H9 (cell line): ENCODE measurements at regions not wholly inside any gene's neighbourhood (a gene's known extent, or its start where the extent isn't known, plus 50 kb on each side); places are given as distances from the start of the nearest gene placed in this dataset.

Experiments
- DNase-seq: peaks from one replicate; pipeline ENCODE4 v3.0.0-alpha.2; 2017
- H2AFZ ChIP-seq: one replicate; pipeline ENCODE4 v1.6.1; 2013; ENCODE audit warnings: mild to moderate bottlenecking, low read length, control low read depth, moderate library complexity
- H2AK5ac ChIP-seq: 2 replicates; pipeline ENCODE4 v1.6.1; 2013; ENCODE audit warnings: low read length, control low read depth, mixed read lengths; ENCODE audit not compliant: insufficient read length
- H2BK120ac ChIP-seq: one replicate; pipeline ENCODE4 v1.6.1; 2013; ENCODE audit warnings: low read depth, mild to moderate bottlenecking, low read length, control low read depth, inconsistent platforms; ENCODE audit not compliant: poor library complexity, severe bottlenecking
- H2BK12ac ChIP-seq: 2 replicates; pipeline ENCODE4 v1.6.1; 2013; ENCODE audit warnings: low read length, control low read depth, mixed read lengths, low read depth; ENCODE audit not compliant: insufficient read length
- H2BK15ac ChIP-seq: 2 replicates; pipeline ENCODE4 v1.6.1; 2013; ENCODE audit warnings: low read depth, low read length, control low read depth
- H2BK20ac ChIP-seq: one replicate; pipeline ENCODE4 v1.6.1; 2013; ENCODE audit warnings: low read depth, mild to moderate bottlenecking, low read length, control low read depth, inconsistent platforms; ENCODE audit not compliant: poor library complexity, severe bottlenecking
- H2BK5ac ChIP-seq: 2 replicates; pipeline ENCODE4 v1.6.1; 2013; ENCODE audit warnings: low read length, control low read depth, mixed read lengths; ENCODE audit not compliant: insufficient read length
- H3K14ac ChIP-seq: 2 replicates; pipeline ENCODE4 v1.6.1; 2013; ENCODE audit warnings: low read length, control low read depth; ENCODE audit not compliant: insufficient read depth
- H3K18ac ChIP-seq: 2 replicates; pipeline ENCODE4 v1.6.1; 2013; ENCODE audit warnings: low read depth, mild to moderate bottlenecking, mixed read lengths, low read length, control low read depth; ENCODE audit not compliant: insufficient read length
- H3K23ac ChIP-seq: 2 replicates; pipeline ENCODE4 v1.6.1; 2013; ENCODE audit warnings: low read length, control low read depth, mixed read lengths, low read depth; ENCODE audit not compliant: insufficient read length
- H3K23me2 ChIP-seq: 2 replicates; pipeline ENCODE4 v1.6.1; 2013; ENCODE audit warnings: low read depth, mild to moderate bottlenecking, mixed read lengths, low read length, control low read depth; ENCODE audit not compliant: insufficient read length, poor library complexity, severe bottlenecking
- H3K27ac ChIP-seq: 2 replicates; pipeline ENCODE4 v1.5.1; 2013; ENCODE audit warnings: low read length, control low read depth, mixed read lengths, low read depth; ENCODE audit not compliant: insufficient read length
- H3K27me3 ChIP-seq: 2 replicates; pipeline ENCODE4 v1.6.1; 2013; ENCODE audit warnings: low read length, control low read depth, inconsistent platforms; ENCODE audit not compliant: insufficient read depth
- H3K4ac ChIP-seq: 2 replicates; pipeline ENCODE4 v1.6.1; 2013; ENCODE audit warnings: low read depth, mild to moderate bottlenecking, control low read depth, inconsistent platforms, low read length, moderate library complexity
- H3K4me1 ChIP-seq: 2 replicates; pipeline ENCODE4 v1.6.1; 2013; ENCODE audit warnings: low read length, control low read depth, inconsistent platforms; ENCODE audit not compliant: insufficient read depth
- H3K4me2 ChIP-seq: 2 replicates; pipeline ENCODE4 v1.6.1; 2013; ENCODE audit warnings: low read length, control low read depth, mixed read lengths; ENCODE audit not compliant: insufficient read length, insufficient read depth
- H3K56ac ChIP-seq: 2 replicates; pipeline ENCODE4 v1.6.1; 2013; ENCODE audit warnings: low read depth, mild to moderate bottlenecking, mixed read lengths, low read length, control low read depth; ENCODE audit not compliant: insufficient read length
- H3K79me1 ChIP-seq: 2 replicates; pipeline ENCODE4 v1.6.1; 2013; ENCODE audit warnings: low read depth, mild to moderate bottlenecking, moderate library complexity, low read length, control low read depth, inconsistent platforms; ENCODE audit not compliant: insufficient read depth, poor library complexity, severe bottlenecking
- H3K79me2 ChIP-seq: 2 replicates; pipeline ENCODE4 v1.6.1; 2013; ENCODE audit warnings: low read length, control low read depth, inconsistent platforms; ENCODE audit not compliant: insufficient read depth
- H3K9ac ChIP-seq: 2 replicates; pipeline ENCODE4 v1.6.1; 2013; ENCODE audit warnings: low read length, control low read depth, mixed read lengths; ENCODE audit not compliant: insufficient read length; ENCODE audit errors: extremely low read depth
- H3K9me3 ChIP-seq: one replicate; pipeline ENCODE4 v1.6.1; 2013; ENCODE audit warnings: low read depth, low read length, inconsistent platforms; ENCODE audit not compliant: control insufficient read depth
- H3T11ph ChIP-seq: one replicate; pipeline ENCODE4 v1.6.1; 2013; ENCODE audit warnings: mild to moderate bottlenecking, low read length, control low read depth, inconsistent platforms
- H4K20me1 ChIP-seq: one replicate; pipeline ENCODE4 v1.6.1; 2013; ENCODE audit not compliant: control insufficient read depth, insufficient read length, insufficient read depth
- H4K5ac ChIP-seq: 2 replicates; pipeline ENCODE4 v1.6.1; 2013; ENCODE audit warnings: low read depth, mild to moderate bottlenecking, mixed read lengths, low read length, control low read depth; ENCODE audit not compliant: insufficient read length
- H4K8ac ChIP-seq: replicated peaks from 2 replicates; pipeline ENCODE4 v1.6.1; 2013; ENCODE audit warnings: low read length, control low read depth, mixed read lengths, low read depth; ENCODE audit not compliant: insufficient read length
- H4K91ac ChIP-seq: 2 replicates; pipeline ENCODE4 v1.6.1; 2013; ENCODE audit warnings: low read depth, mild to moderate bottlenecking, moderate library complexity, mixed read lengths, low read length, control low read depth; ENCODE audit not compliant: insufficient read length
- H3K27ac Mint-ChIP-seq, 3 experiments: 2 replicates in 2 of 3; 3 replicates in 1 of 3; pipeline ENCODE4 v1.8.0; 2020 to 2021; ENCODE audit warnings: mixed read lengths in 3 of 3, mild to moderate bottlenecking in 1 of 3, moderate library complexity in 1 of 3
- H3K27me3 Mint-ChIP-seq: 2 replicates; pipeline ENCODE4 v1.8.0; 2021; ENCODE audit warnings: low read depth, mild to moderate bottlenecking, moderate library complexity, mixed read lengths
- H3K36me3 Mint-ChIP-seq, 3 experiments: 2 replicates in 2 of 3; 3 replicates in 1 of 3; pipeline ENCODE4 v1.8.0; 2020 to 2021; ENCODE audit warnings: low read depth in 3 of 3, mixed read lengths in 3 of 3; ENCODE audit not compliant: insufficient read depth in 1 of 3
- H3K4me1 Mint-ChIP-seq, 2 experiments: 2 replicates each; pipeline ENCODE4 v1.8.0; 2020; ENCODE audit warnings: mixed read lengths in 2 of 2
- H3K4me3 Mint-ChIP-seq, 2 experiments: 2 replicates in 1 of 2; 3 replicates in 1 of 2; pipeline ENCODE4 v1.8.0; 2020 to 2021; ENCODE audit warnings: mild to moderate bottlenecking in 2 of 2, mixed read lengths in 2 of 2, moderate library complexity in 1 of 2
- H3K9me3 Mint-ChIP-seq, 2 experiments: 2 replicates in 1 of 2; 3 replicates in 1 of 2; pipeline ENCODE4 v1.8.0; 2020; ENCODE audit warnings: mild to moderate bottlenecking in 2 of 2, mixed read lengths in 2 of 2, moderate library complexity in 1 of 2
- WGBS: extraction: QIAGEN DNeasy Blood & Tissue Kit; methylation state at CpG from one replicate; pipeline ENCODE4 v1.1.7; 2013; ENCODE audit warnings: missing lambda C conversion rate, low lambda C conversion rate, mixed read lengths; ENCODE audit not compliant: insufficient read length; ENCODE audit errors: extremely low coverage; 5-methylcytosine and 5-hydroxymethylcytosine counted together
- TF ChIP-seq, protein P1 (sequence below): fragments of 200-600 bp; sonication (generic); conservative IDR thresholded peaks from 3 replicates; pipeline ENCODE4 v1.8.0; 2021; ENCODE audit warnings: antibody characterized with exemption, mild to moderate bottlenecking

DNA sequence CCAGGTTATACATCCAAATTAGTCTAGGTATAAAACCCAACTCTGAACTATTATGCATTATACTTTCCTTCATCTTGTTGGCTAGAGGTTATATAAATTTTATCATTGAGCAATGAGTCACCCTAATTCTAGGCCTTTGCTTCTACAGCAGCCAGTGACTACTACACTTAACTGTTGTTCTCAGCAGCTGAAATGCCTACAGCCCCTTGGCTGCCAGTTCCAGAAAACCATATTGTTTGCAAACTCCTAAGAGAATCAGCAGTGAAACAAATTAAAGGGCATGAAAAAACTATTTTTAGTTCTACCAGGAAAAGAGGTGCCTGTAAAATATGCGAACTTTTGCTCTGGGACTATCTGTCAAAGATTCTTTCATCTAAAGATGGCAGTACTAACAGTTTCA is 292.8 kb downstream of the FRK start:
- Histone ChIP-seq H2BK5ac (no peak overlapping the region), H3K14ac (no peak overlapping the region), H3K9ac (no peak overlapping the region), H3K79me1 (no peaks in the 10 kb centered on the region), H2AFZ (no peak overlapping the region), H2BK20ac (no peak overlapping the region), H2BK15ac (no peak overlapping the region), H2BK120ac (no peak overlapping the region), H3T11ph (no peak overlapping the region), H3K27ac (no peak overlapping the region), H3K9me3 (no peaks in the 10 kb centered on the region), H4K5ac (no peak overlapping the region), H4K8ac (no peak overlapping the region), H3K56ac (no peak overlapping the region), H3K4me2 (no peak overlapping the region), H3K4me1 (no peaks in the 10 kb centered on the region), H3K4ac (no peak overlapping the region), H2AK5ac (no peak overlapping the region), H3K79me2 (no peaks in the 10 kb centered on the region), H4K91ac (no peak overlapping the region), H3K23ac (no peak overlapping the region), H4K20me1 (no peaks in the 10 kb centered on the region), H3K23me2 (no peaks in the 10 kb centered on the region), H2BK12ac (no peak overlapping the region), H3K18ac (no peak overlapping the region), H3K27me3 (no peaks in the 10 kb centered on the region)
- Mint-ChIP-seq H3K4me1 (no peaks in the 10 kb centered on the region), H3K4me3 (no peak overlapping the region), H3K27ac (no peak overlapping the region), H3K27me3 (no peaks in the 10 kb centered on the region), H3K9me3 (no peaks in the 10 kb centered on the region), H3K36me3 (no peaks in the 10 kb centered on the region)
- TF ChIP-seq, protein P1, sequence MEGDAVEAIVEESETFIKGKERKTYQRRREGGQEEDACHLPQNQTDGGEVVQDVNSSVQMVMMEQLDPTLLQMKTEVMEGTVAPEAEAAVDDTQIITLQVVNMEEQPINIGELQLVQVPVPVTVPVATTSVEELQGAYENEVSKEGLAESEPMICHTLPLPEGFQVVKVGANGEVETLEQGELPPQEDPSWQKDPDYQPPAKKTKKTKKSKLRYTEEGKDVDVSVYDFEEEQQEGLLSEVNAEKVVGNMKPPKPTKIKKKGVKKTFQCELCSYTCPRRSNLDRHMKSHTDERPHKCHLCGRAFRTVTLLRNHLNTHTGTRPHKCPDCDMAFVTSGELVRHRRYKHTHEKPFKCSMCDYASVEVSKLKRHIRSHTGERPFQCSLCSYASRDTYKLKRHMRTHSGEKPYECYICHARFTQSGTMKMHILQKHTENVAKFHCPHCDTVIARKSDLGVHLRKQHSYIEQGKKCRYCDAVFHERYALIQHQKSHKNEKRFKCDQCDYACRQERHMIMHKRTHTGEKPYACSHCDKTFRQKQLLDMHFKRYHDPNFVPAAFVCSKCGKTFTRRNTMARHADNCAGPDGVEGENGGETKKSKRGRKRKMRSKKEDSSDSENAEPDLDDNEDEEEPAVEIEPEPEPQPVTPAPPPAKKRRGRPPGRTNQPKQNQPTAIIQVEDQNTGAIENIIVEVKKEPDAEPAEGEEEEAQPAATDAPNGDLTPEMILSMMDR: no peak
- no peak for DNase-seq
- no CpG with 5 or more reads among the region's 1 CpG for WGBS
